Posterior vena cava (tissue), 2 donors: ENCODE measurements at regions not wholly inside any gene's neighbourhood (a gene's known extent, or its start where the extent isn't known, plus 50 kb on each side); places are given as distances from the start of the nearest gene placed in this dataset.

Source experiments
- DNase-seq: peaks from one replicate; pipeline ENCODE4 v3.0.0-alpha.2; 2020; ENCODE audit warnings: low spot score
- intact Hi-C, 2 donors: fragments of 100-400 bp; cut with DNase I; formaldehyde crosslinking; loops; one replicate each; pipeline versions ENCODE4 v1.14.1 to v1.14.2; 2022 to 2023
- donor health status: DM: yes; HTN: yes; CAD: no.
- donor health status: DM: yes; HTN: yes; CAD: no.

DNA sequence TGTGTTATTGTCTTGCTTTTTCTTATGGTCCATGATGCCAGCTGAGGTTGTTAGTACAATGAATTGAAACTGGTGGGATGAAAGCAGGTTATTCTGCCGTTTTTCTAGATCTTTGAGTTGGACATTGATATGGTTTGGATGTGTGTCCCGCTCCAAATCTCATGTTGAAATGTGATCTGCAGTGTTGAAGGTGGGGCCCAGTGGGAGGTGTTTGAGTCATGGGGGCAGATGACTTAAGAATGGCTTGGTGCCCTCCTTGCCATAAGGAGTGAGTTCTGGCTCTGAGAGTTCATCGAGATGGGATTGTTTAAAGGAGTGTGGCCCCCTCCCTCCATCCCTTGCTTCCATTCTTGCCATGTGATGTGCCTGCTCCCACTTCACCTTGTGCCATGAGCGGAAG is 80.3 kb upstream of the PIAS1 start:
- intact Hi-C loops, result no loop called here
- no peak for DNase-seq

DNA sequence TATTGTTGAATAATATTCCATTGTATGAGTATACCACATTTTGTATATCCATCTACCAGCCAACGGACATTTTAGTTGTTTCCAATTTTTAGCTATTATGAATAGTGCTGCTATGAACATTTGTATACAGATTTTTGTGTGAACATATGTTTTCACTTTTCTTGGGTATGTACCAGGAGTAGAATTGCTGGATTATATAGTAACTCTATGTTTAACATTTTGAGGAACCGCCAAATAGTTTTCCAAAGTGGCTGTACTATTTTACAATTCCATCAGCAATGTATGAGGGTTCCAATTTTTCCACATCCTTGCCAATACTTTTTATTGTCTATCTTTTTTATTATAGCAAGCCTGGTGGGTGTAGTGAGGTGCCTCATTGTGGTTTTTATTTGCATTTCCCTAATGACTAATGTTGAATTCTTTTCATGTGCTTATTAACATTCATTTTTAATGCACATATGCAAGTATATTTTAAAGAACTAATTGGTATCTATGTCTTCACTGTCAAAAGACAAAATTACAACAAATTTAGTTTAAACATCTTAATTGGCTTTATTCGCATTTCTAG is 77.5 kb upstream of the PIAS1 start:
- intact Hi-C loops, result no loop called here
- no peak for DNase-seq

DNA sequence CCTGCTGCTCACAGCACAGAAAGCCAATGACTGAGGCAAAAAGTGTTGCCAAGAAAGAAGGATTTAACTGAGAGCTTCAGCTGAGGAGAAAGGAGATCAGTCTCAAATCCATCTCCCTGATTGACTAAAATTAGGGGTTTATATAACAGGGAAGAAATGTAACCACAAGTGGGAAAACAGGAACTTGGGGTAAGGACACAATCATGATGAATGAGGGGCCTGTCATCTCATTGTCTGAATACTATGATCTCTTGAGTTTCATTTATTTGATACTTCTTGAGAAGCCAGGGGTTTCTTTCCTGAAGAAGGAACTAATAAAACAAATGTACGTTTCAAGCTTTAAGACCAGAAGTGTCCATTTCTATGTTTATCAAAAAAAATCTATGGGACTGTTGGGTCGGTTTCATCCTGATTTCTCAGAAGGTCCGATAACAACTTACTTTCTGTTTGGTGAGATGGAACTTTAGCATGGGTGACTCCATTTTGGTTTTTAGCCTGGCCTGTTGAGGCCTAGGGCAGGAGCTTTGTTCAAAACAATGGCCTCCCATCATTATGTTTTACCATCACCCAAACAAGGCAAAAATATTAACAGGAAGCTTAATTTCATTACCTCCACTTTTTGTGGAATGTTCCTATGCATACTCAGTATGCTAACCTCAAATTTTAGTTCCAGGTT is 76.6 kb upstream of the PIAS1 start:
- DNase-seq, result no peak
- intact Hi-C loops, result no loop called here

- intact Hi-C loops, result no loop called here
- DNase-seq, result no peak
Measured at GRCh38 chr15:67979281-67979680, 74.8 kb upstream of the PIAS1 start.

GRCh38 chr15:67980171-67980570 is 73.9 kb upstream of the PIAS1 start:
- DNase-seq, result no peak
- intact Hi-C loops, result no loop called here

DNA sequence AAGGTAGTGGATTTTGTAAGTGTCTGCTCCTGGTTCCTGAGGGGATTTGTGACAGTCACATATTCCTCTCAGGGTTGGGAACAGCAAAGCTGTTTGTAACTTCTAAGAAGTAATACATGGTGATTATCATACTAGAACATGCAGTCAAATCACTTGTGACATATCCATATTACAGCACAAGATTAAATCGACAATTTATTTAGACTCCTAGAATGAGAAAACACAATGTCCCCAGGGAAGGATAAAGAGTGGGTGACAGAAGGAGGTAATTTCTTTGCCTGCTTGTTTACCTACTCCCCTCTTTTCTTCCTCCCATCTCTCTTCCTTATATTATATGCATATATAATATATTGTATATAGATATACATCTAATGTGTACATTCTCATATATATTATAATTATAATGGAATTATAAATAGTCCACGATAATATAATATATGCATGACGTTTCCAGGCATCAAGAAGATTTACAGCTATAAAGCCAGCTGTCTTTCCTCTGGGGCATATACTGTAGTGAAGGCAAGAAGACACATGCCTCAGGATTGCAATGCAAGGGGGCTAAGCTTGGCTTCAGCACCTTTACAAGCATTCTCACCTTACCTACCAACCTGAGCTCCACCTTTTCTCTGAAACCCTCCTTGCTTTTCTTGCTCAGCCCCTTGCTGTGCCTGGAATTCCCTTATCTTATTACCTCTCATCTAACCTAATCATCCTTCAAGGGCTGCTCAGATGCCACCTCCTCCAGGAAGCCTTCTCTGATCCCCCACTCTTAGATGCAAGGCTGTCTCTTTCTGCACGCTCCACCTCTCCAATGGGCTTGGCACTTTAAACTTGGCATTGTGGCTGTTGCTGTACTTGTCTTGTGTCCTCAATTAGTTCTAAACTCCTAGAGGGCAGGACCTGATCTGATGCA is 73.1 kb upstream of the PIAS1 start:
- no peak for DNase-seq
- intact Hi-C loops, result no loop called here

DNA sequence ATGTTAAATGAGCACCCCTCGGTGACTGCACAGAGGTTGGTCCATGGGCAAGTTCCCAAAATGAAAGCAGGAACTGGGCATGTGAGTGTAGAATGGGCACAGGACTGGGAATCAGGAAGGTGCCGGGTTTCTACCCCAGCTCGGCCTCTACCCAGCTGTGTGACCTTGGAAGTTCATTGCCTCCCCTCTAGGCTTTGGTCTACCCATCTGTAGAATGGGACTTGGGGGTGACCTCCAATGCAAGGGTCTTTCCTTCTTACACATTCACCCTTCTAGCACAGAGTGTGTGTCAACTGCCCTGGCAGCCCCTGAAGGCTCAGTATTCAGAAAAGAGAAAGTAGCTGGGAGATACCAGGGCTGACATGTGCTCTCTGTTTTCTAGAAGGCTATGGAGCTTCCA is 72.3 kb upstream of the PIAS1 start:
- no peak for DNase-seq
- intact Hi-C loops, result no loop called here

GRCh38 chr15:67991706-67992105 is 62.4 kb upstream of the PIAS1 start:
- DNase-seq, result no peak

DNA sequence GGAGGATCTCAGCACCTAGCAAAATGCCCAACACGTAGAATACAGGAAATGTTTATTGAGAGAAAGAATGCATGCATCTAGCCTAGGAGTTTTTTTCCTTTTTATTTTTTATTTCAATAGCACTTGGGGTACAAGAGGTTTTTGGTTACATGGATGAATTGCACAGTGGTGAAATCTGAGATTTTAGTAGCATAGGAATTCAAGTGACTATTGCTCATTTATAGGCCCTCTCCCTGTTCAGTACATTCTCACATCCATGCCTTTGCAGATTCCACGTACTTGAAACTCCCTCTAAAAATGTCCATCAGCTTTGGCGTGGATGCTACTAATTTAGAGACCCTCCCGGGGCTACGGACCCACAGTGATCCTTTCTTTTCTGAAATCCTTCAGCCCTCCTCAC is 61.7 kb upstream of the PIAS1 start:
- intact Hi-C loops, result no loop called here
- no peak for DNase-seq

More at GRCh38 chr15:67991706-67992105, 62.4 kb upstream of the PIAS1 start:
- intact Hi-C loops, result no loop called here

- intact Hi-C loops, result no loop called here
- no peak for DNase-seq
Measured at GRCh38 chr15:67992834-67993233, 61.3 kb upstream of the PIAS1 start.

GRCh38 chr15:67997996-67998395 is 56.1 kb upstream of the PIAS1 start:
- intact Hi-C loops, result no loop called here
- no peak for DNase-seq

DNA sequence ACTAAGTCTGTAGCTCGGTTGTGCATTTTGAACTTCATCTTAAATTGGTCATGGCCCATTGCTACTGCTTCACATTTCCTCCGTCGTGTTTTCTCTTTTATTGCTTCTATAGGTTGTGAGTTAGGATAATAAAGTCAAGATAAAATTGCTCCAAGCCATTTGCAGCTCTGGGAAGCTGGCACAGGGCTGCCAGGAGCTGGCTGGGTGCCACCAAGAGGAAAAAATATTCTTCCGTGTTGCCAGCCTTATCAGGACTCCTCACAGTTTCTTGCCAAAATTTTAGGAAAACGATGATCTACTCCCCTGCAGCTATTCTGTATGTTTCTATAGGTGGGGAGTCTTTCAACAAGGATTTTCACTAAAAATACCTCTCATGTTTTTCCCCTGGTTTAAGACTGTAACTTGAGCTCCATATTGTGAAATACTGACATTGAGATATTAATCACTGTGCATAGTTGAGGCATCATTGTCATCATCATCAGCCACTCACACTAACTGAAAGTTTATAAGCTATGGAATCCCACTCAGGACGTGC is 55.4 kb upstream of the PIAS1 start:
- DNase-seq, result no peak
- intact Hi-C loops, result no loop called here

GRCh38 chr15:67999320-68000100 is 54.6 kb upstream of the PIAS1 start:
- no peak for DNase-seq
- intact Hi-C loops, result no loop called here

- no peak for DNase-seq
- intact Hi-C loops, result no loop called here
Measured at GRCh38 chr15:68000754-68001153, 53.4 kb upstream of the PIAS1 start.

GRCh38 chr15:68001811-68002210 is 52.3 kb upstream of the PIAS1 start:
- intact Hi-C loops, result no loop called here
- no peak for DNase-seq

GRCh38 chr15:68003297-68003696 is 50.8 kb upstream of the PIAS1 start:
- intact Hi-C loops, result no loop called here
- DNase-seq, result no peak
